ENCODE measurements at regions not wholly inside any gene's neighbourhood (a gene's known extent, or its start where the extent isn't known, plus 50 kb on each side); places are given as distances from the start of the nearest gene placed in this dataset.
"Not testable (repeated sequence)": the region's sequence is repeated elsewhere in the genome, so short reads cannot be mapped to it uniquely, and the experiment has no call there.

- ChIA-PET POLR2A (interaction anchor here (0.5 kb wide), 1 partner anchor 869 kb away, joined by 4 read pairs; no protein-coding TSS in a partner anchor), CTCF (no interaction called here)
- Mint-ChIP-seq H3K4me3 (ENCODE audit: unreplicated experiment) (no peak overlapping the region), H3K36me3 (ENCODE audit: insufficient read depth, unreplicated experiment) (no peaks in the 10 kb centered on the region), H3K9me3 (ENCODE audit: unreplicated experiment) (peaks cover 15% of the 10 kb centered on the region), H3K27ac (ENCODE audit: low read depth, unreplicated experiment) (no peak overlapping the region), H3K4me1 (ENCODE audit: insufficient read depth, unreplicated experiment) (no peaks in the 10 kb centered on the region), H3K27me3 (ENCODE audit: insufficient read depth, unreplicated experiment) (no peaks in the 10 kb centered on the region)
- TF ChIP-seq CTCF (IDR thresholded peaks at IDR 0.05; ENCODE audit: unreplicated experiment) = no peak
- no peak for DNase-seq (ENCODE audit: unreplicated experiment)
- intact Hi-C loops (cut with micrococcal nuclease) = no loop called here
- no TSS peak for BruUV-seq (replicated peaks)
These were observed 502.1 kb downstream of the ZBBX start for GRCh38 chr3:166877971-166878370.

GRCh38 chr3:166864473-166865467, 515.3 kb downstream of the ZBBX start:
- no peak for DNase-seq (ENCODE audit: unreplicated experiment)
- no peaks in the 10 kb centered on the region for H3K36me3 Mint-ChIP-seq (ENCODE audit: insufficient read depth, unreplicated experiment)
- POLR2A ChIA-PET = no interaction called here
- no TSS peak for BruUV-seq (replicated peaks)
- H3K4me3 Mint-ChIP-seq (ENCODE audit: unreplicated experiment) = no peak overlapping the region
- no peaks in the 10 kb centered on the region for H3K27me3 Mint-ChIP-seq (ENCODE audit: insufficient read depth, unreplicated experiment)
- H3K4me1 Mint-ChIP-seq (ENCODE audit: insufficient read depth, unreplicated experiment) = no peaks in the 10 kb centered on the region
- TF ChIP-seq CTCF (IDR thresholded peaks at IDR 0.05; ENCODE audit: unreplicated experiment) = no peak
- intact Hi-C loops (cut with micrococcal nuclease) = no loop called here
- CTCF ChIA-PET = interaction anchor here (0.7 kb wide), 1 partner anchor 232 kb away, joined by 3 read pairs; no protein-coding TSS in a partner anchor
- H3K9me3 Mint-ChIP-seq (ENCODE audit: unreplicated experiment) = no peaks in the 10 kb centered on the region
- H3K27ac Mint-ChIP-seq (ENCODE audit: low read depth, unreplicated experiment) = no peak overlapping the region

- POLR2A ChIA-PET = interaction anchor here (1.2 kb wide), 1 partner anchor 12 kb away, joined by 3 read pairs; no protein-coding TSS in a partner anchor
- Mint-ChIP-seq H3K27me3 (ENCODE audit: insufficient read depth, unreplicated experiment) (no peaks in the 10 kb centered on the region), H3K36me3 (ENCODE audit: insufficient read depth, unreplicated experiment) (no peaks in the 10 kb centered on the region), H3K9me3 (ENCODE audit: unreplicated experiment) (no peaks in the 10 kb centered on the region), H3K4me1 (ENCODE audit: insufficient read depth, unreplicated experiment) (no peaks in the 10 kb centered on the region), H3K4me3 (ENCODE audit: unreplicated experiment) (no peak overlapping the region), H3K27ac (ENCODE audit: low read depth, unreplicated experiment) (no peak overlapping the region)
- DNase-seq (ENCODE audit: unreplicated experiment) = no peak
- TF ChIP-seq CTCF (IDR thresholded peaks at IDR 0.05; ENCODE audit: unreplicated experiment) = no peak
- CTCF ChIA-PET = interaction anchor here (0.8 kb wide), 1 partner anchor 416 kb away, joined by 6 read pairs; no protein-coding TSS in a partner anchor
- intact Hi-C loops (cut with micrococcal nuclease) = no loop called here
- no TSS peak for BruUV-seq (replicated peaks)
These were observed 519.9 kb downstream of the ZBBX start for GRCh38 chr3:166860217-166860616.

GRCh38 chr3:166844329-166844728, 535.8 kb downstream of the ZBBX start:
- Mint-ChIP-seq H3K4me3 (ENCODE audit: unreplicated experiment) (no peak overlapping the region), H3K27ac (ENCODE audit: low read depth, unreplicated experiment) (no peak overlapping the region), H3K4me1 (ENCODE audit: insufficient read depth, unreplicated experiment) (no peaks in the 10 kb centered on the region), H3K36me3 (ENCODE audit: insufficient read depth, unreplicated experiment) (no peaks in the 10 kb centered on the region), H3K27me3 (ENCODE audit: insufficient read depth, unreplicated experiment) (no peaks in the 10 kb centered on the region), H3K9me3 (ENCODE audit: unreplicated experiment) (no peaks in the 10 kb centered on the region)
- CTCF ChIA-PET = no interaction called here
- TF ChIP-seq CTCF (IDR thresholded peaks at IDR 0.05; ENCODE audit: unreplicated experiment) = no peak
- POLR2A ChIA-PET = no interaction called here
- no TSS peak for BruUV-seq (replicated peaks)
- DNase-seq (ENCODE audit: unreplicated experiment) = peak; percentile 34
- intact Hi-C loops (cut with micrococcal nuclease) = no loop called here

- DNase-seq (ENCODE audit: unreplicated experiment); H3K4me1 Mint-ChIP-seq (ENCODE audit: insufficient read depth, unreplicated experiment); POLR2A ChIA-PET; H3K36me3 Mint-ChIP-seq (ENCODE audit: insufficient read depth, unreplicated experiment); BruUV-seq (replicated peaks); H3K4me3 Mint-ChIP-seq (ENCODE audit: unreplicated experiment); CTCF ChIA-PET; H3K9me3 Mint-ChIP-seq (ENCODE audit: unreplicated experiment); intact Hi-C loops (cut with micrococcal nuclease); H3K27me3 Mint-ChIP-seq (ENCODE audit: insufficient read depth, unreplicated experiment); H3K27ac Mint-ChIP-seq (ENCODE audit: low read depth, unreplicated experiment): not testable (repeated sequence)
These were observed 537.3 kb downstream of the ZBBX start for GRCh38 chr3:166842784-166843183.
